H1 (cell line): ENCODE measurements at regions not wholly inside any gene's neighbourhood (a gene's known extent, or its start where the extent isn't known, plus 50 kb on each side); places are given as distances from the start of the nearest gene placed in this dataset.

ENCODE experiments used
- CTCF ChIA-PET: fragments of 300-600 bp; sonication (Branson Sonifier 250); formaldehyde crosslinking; loops from one replicate; lab custom pipeline; 2021; ENCODE audit not compliant: partially characterized antibody; lab: Charles Lee
- POLR2A ChIA-PET: fragments of 300-600 bp; sonication (Branson Sonifier 250); formaldehyde crosslinking; loops from one replicate; lab custom pipeline; 2021; ENCODE audit warnings: inconsistent platforms; ENCODE audit not compliant: partially characterized antibody; lab: Charles Lee
- DNase-seq, 2 experiments: peaks; one replicate each; pipeline versions ENCODE4 v3.0.0 to v3.0.0-alpha.2; 2010 to 2022; ENCODE audit warnings: low spot score in 2 of 2, low read depth in 1 of 2, mixed read lengths in 1 of 2
- FAIRE-seq: peaks from 2 replicates; lab custom pipeline; 2011; peaks lifted over from hg19 to GRCh38; lab: Jason Lieb, UNC
- H2AFZ ChIP-seq: 2 replicates; pipeline ENCODE4 v1.8.1; 2012; ENCODE audit warnings: low read length, inconsistent platforms
- H2AK5ac ChIP-seq: 2 replicates; pipeline ENCODE4 v1.6.1; 2013; ENCODE audit warnings: low read depth, low read length
- H2BK120ac ChIP-seq: replicated peaks from 2 replicates; pipeline ENCODE3; 2013; ENCODE audit warnings: low read depth, low read length, inconsistent platforms
- H2BK12ac ChIP-seq: 2 replicates; pipeline ENCODE4 v1.6.1; 2013; ENCODE audit warnings: low read depth, low read length
- H2BK15ac ChIP-seq: 2 replicates; pipeline ENCODE4 v1.6.1; 2013; ENCODE audit warnings: low read length
- H2BK20ac ChIP-seq: 2 replicates; pipeline ENCODE4 v1.6.1; 2013; ENCODE audit warnings: low read length
- H2BK5ac ChIP-seq: 2 replicates; pipeline ENCODE4 v1.6.1; 2013; ENCODE audit warnings: low read depth, low read length
- H3K14ac ChIP-seq: 2 replicates; pipeline ENCODE4 v1.6.1; 2013; ENCODE audit warnings: inconsistent platforms; ENCODE audit not compliant: insufficient read length
- H3K18ac ChIP-seq: 2 replicates; pipeline ENCODE4 v1.6.1; 2013; ENCODE audit warnings: low read length; ENCODE audit errors: extremely low read depth
- H3K23ac ChIP-seq: 2 replicates; pipeline ENCODE4 v1.6.1; 2013; ENCODE audit warnings: inconsistent platforms; ENCODE audit not compliant: insufficient read length
- H3K23me2 ChIP-seq: 2 replicates; pipeline ENCODE4 v1.6.1; 2013; ENCODE audit warnings: low read depth, low read length
- H3K27ac ChIP-seq: 2 replicates; pipeline ENCODE4 v1.6.1; 2011; ENCODE audit warnings: low read depth, low read length, inconsistent platforms
- H3K27me3 ChIP-seq, 4 experiments: replicated peaks in 1 of 4; 1 replicate in 1 of 4; 2 replicates in 3 of 4; pipeline versions ENCODE4 v1.6.1 to v1.8.1; 2011 to 2013; ENCODE audit warnings: low read length in 3 of 4, mild to moderate bottlenecking in 3 of 4, inconsistent platforms in 2 of 4, mixed read lengths in 2 of 4, moderate library complexity in 1 of 4; ENCODE audit not compliant: control insufficient read depth in 3 of 4, insufficient read depth in 3 of 4; ENCODE audit errors: extremely low read depth in 1 of 4
- H3K36me3 ChIP-seq, 4 experiments: 2 replicates each; pipeline versions ENCODE4 v1.6.1 to v1.8.1; 2011 to 2013; ENCODE audit warnings: mild to moderate bottlenecking in 4 of 4, low read length in 3 of 4, moderate library complexity in 2 of 4, control low read depth in 1 of 4, inconsistent platforms in 1 of 4; ENCODE audit not compliant: insufficient read depth in 4 of 4, control insufficient read depth in 2 of 4
- H3K4ac ChIP-seq: replicated peaks from 2 replicates; pipeline ENCODE3; 2013; ENCODE audit warnings: low read length, low read depth, mixed read lengths, inconsistent platforms; ENCODE audit not compliant: insufficient read length
- H3K4me1 ChIP-seq, 4 experiments: replicated peaks in 1 of 4; 1 replicate in 1 of 4; 2 replicates in 3 of 4; pipeline versions ENCODE4 v1.6.1 to v1.8.1; 2011 to 2013; ENCODE audit warnings: low read length in 3 of 4, inconsistent platforms in 2 of 4, mixed read lengths in 1 of 4; ENCODE audit not compliant: insufficient read depth in 4 of 4, control insufficient read depth in 3 of 4
- H3K4me2 ChIP-seq, 2 experiments: 2 replicates each; pipeline versions ENCODE4 v1.6.1 to v1.8.1; 2011 to 2013; ENCODE audit warnings: low read depth in 2 of 2, low read length in 2 of 2, control low read depth in 1 of 2, inconsistent platforms in 1 of 2, mild to moderate bottlenecking in 1 of 2; ENCODE audit not compliant: insufficient read depth in 1 of 2
- H3K4me3 ChIP-seq, 4 experiments: fragments of 200-600, 300-600 bp in 1 of 4; sonication (generic), shearing (Covaris generic), sonication (Bioruptor Twin) in 1 of 4; 2 replicates each; pipeline versions ENCODE4 v1.5.1 to v1.8.1; 2011 to 2016; ENCODE audit warnings: low read length in 4 of 4, low read depth in 3 of 4, control low read depth in 2 of 4, inconsistent platforms in 2 of 4, mild to moderate bottlenecking in 2 of 4, mixed read lengths in 1 of 4, moderate library complexity in 1 of 4; ENCODE audit not compliant: insufficient read depth in 2 of 4; ENCODE audit errors: extremely low read depth in 1 of 4
- H3K56ac ChIP-seq: replicated peaks from 2 replicates; pipeline ENCODE3; 2013; ENCODE audit warnings: low read depth, mild to moderate bottlenecking, mixed read lengths, low read length, inconsistent platforms; ENCODE audit not compliant: insufficient read length
- H3K79me1 ChIP-seq: 2 replicates; pipeline ENCODE4 v1.6.1; 2013; ENCODE audit warnings: low read depth, low read length, control low read depth
- H3K79me2 ChIP-seq, 2 experiments: 2 replicates each; pipeline versions ENCODE4 v1.6.1 to v1.8.1; 2012 to 2013; ENCODE audit warnings: low read length in 2 of 2, mild to moderate bottlenecking in 2 of 2, inconsistent platforms in 1 of 2; ENCODE audit not compliant: insufficient read depth in 2 of 2, control insufficient read depth in 1 of 2
- H3K9ac ChIP-seq, 4 experiments: replicated peaks in 1 of 4; 1 replicate in 1 of 4; 2 replicates in 3 of 4; pipeline versions ENCODE4 v1.6.1 to v1.8.1; 2011 to 2013; ENCODE audit warnings: low read depth in 3 of 4, low read length in 3 of 4, control low read depth in 2 of 4, mild to moderate bottlenecking in 2 of 4, moderate library complexity in 2 of 4, inconsistent platforms in 1 of 4; ENCODE audit errors: extremely low read depth in 1 of 4
- H3K9me3 ChIP-seq, 2 experiments: 2 replicates each; pipeline versions ENCODE4 v1.6.1 to v1.8.1; 2012 to 2013; ENCODE audit warnings: mild to moderate bottlenecking in 2 of 2, moderate library complexity in 2 of 2, control low read depth in 1 of 2, inconsistent platforms in 1 of 2, low read depth in 1 of 2, low read length in 1 of 2, mixed read lengths in 1 of 2; ENCODE audit not compliant: insufficient read depth in 2 of 2
- H4K20me1 ChIP-seq, 2 experiments: replicated peaks in 1 of 2; 2 replicates each; pipeline versions ENCODE3 to v1.8.1; 2011 to 2013; ENCODE audit warnings: inconsistent platforms in 2 of 2, low read length in 2 of 2, mild to moderate bottlenecking in 1 of 2; ENCODE audit not compliant: insufficient read depth in 2 of 2, control insufficient read depth in 1 of 2
- H4K5ac ChIP-seq: 2 replicates; pipeline ENCODE4 v1.6.1; 2013; ENCODE audit warnings: low read length, low read depth, mixed read lengths, inconsistent platforms; ENCODE audit not compliant: insufficient read length
- H4K8ac ChIP-seq: 2 replicates; pipeline ENCODE4 v1.8.0; 2013; ENCODE audit warnings: mild to moderate bottlenecking, moderate library complexity, low read length, inconsistent platforms; ENCODE audit not compliant: insufficient read depth; ENCODE audit errors: extremely low read depth
- H4K91ac ChIP-seq: replicated peaks from 2 replicates; pipeline ENCODE3; 2013; ENCODE audit warnings: low read length, mixed read lengths, inconsistent platforms; ENCODE audit not compliant: insufficient read length
- ASH2L ChIP-seq: fragments of 200-600, 300-600 bp; sonication (generic); IDR thresholded peaks from one replicate; pipeline ENCODE4 v1.7.1; 2017; ENCODE audit warnings: low read length
- BRCA1 ChIP-seq: IDR thresholded peaks from 2 replicates; pipeline ENCODE4 v1.6.1; 2012; ENCODE audit warnings: low read depth, low read length, improper control_type of control experiment
- CREB1 ChIP-seq: IDR thresholded peaks from 2 replicates; pipeline ENCODE4 v1.6.1; 2012; ENCODE audit warnings: inconsistent platforms
- FOSL1 ChIP-seq: IDR thresholded peaks from 2 replicates; pipeline ENCODE4 v1.6.1; 2011; ENCODE audit warnings: mild to moderate bottlenecking, low read depth, low read length, moderate library complexity; ENCODE audit not compliant: insufficient read depth
- HDAC6 ChIP-seq: IDR thresholded peaks from one replicate; pipeline ENCODE4 v1.7.1; 2012; ENCODE audit warnings: low read depth, mild to moderate bottlenecking, inconsistent platforms, low read length, moderate library complexity
- MAFK ChIP-seq: IDR thresholded peaks from 2 replicates; pipeline ENCODE4 v1.6.1; 2012; ENCODE audit warnings: low read depth, mild to moderate bottlenecking, improper control_type of control experiment, low read length
- MAX ChIP-seq: IDR thresholded peaks from 2 replicates; pipeline ENCODE4 v1.6.1; 2012; ENCODE audit warnings: inconsistent platforms
- NRF1 ChIP-seq: IDR thresholded peaks from 2 replicates; pipeline ENCODE4 v1.6.1; 2011; ENCODE audit warnings: mild to moderate bottlenecking, low read depth, low read length, improper control_type of control experiment
- RAD21 ChIP-seq, 2 experiments: IDR thresholded peaks in 1 of 2; conservative IDR thresholded peaks in 1 of 2; 2 replicates each; pipeline ENCODE4 v1.6.1; 2011; ENCODE audit warnings: low read depth in 2 of 2, low read length in 2 of 2, improper control_type of control experiment in 1 of 2, inconsistent platforms in 1 of 2, mild to moderate bottlenecking in 1 of 2, moderate library complexity in 1 of 2
- RNF2 ChIP-seq: fragments of 200-900, 300-1000 bp; sonication (generic); IDR thresholded peaks from 2 replicates; pipeline ENCODE4 v1.7.1; 2016; ENCODE audit warnings: borderline replicate concordance, low read depth, mild to moderate bottlenecking, antibody characterized with exemption, low read length; ENCODE audit not compliant: poor library complexity, severe bottlenecking; ENCODE audit errors: missing control alignments
- SUZ12 ChIP-seq: fragments of 200-600 bp; sonication (generic); IDR thresholded peaks from 2 replicates; pipeline ENCODE4 v1.6.1; 2012; ENCODE audit warnings: mild to moderate bottlenecking, inconsistent platforms, low read length, moderate library complexity, mixed read lengths
- ZNF274 ChIP-seq: IDR thresholded peaks from 2 replicates; pipeline ENCODE4 v1.7.0; 2012; ENCODE audit warnings: low read length, borderline replicate concordance; ENCODE audit errors: extremely low read depth
- WGBS, 2 experiments: shearing (Covaris generic) in 1 of 2; methylation state at CpG; one replicate each; pipeline versions ENCODE4 v1.1.6 to v1.1.7; 2013 to 2015; ENCODE audit warnings: low lambda C conversion rate in 2 of 2, mixed read lengths in 2 of 2, inconsistent platforms in 1 of 2, low coverage in 1 of 2, missing lambda C conversion rate in 1 of 2; ENCODE audit not compliant: insufficient replicate concordance in 2 of 2, insufficient coverage in 1 of 2, insufficient read length in 1 of 2; ENCODE audit errors: extremely low coverage in 1 of 2, missing lambda C conversion rate in 1 of 2; 5-methylcytosine and 5-hydroxymethylcytosine counted together

- Histone ChIP-seq H3K4me3 (no peak overlapping the region), H3K4ac (no peak overlapping the region), H4K91ac (no peak overlapping the region), H3K27me3 (no peaks in the 10 kb centered on the region), H3K18ac (no peak overlapping the region), H3K27ac (no peak overlapping the region), H3K79me2 (no peaks in the 10 kb centered on the region), H2BK12ac (no peak overlapping the region), H3K56ac (no peak overlapping the region), H4K8ac (no peak overlapping the region), H3K79me1 (no peaks in the 10 kb centered on the region), H2AK5ac (no peak overlapping the region), H2BK15ac (no peak overlapping the region), H4K20me1 (no peaks in the 10 kb centered on the region), H3K14ac (no peak overlapping the region), H2AFZ (no peak overlapping the region), H3K4me1 (no peaks in the 10 kb centered on the region), H2BK20ac (no peak overlapping the region), H2BK5ac (no peak overlapping the region), H2BK120ac (no peak overlapping the region), H3K4me2 (no peak overlapping the region), H3K23me2 (no peaks in the 10 kb centered on the region), H3K9ac (no peak overlapping the region), H3K36me3 (peaks cover 0 to 3% (median 0%) of the 10 kb centered on the region in 4 experiments; a peak in 1 of 8 replicates), H3K23ac (no peak overlapping the region), H3K9me3 (peaks cover 9 to 11% of the 10 kb centered on the region in 2 experiments; a peak in 3 of 4 replicates), H4K5ac (no peak overlapping the region)
- no peak for DNase-seq
- 88% methylated on average over 2 of the region's 2 CpGs; no CpG with 5 or more reads in 1 of the 2 experiments for WGBS, 2 experiments
- ChIA-PET CTCF (interaction anchor here (0.6 to 3.8 kb wide), 17 partner anchors 10 to 348 kb away, joined by 3 to 29 read pairs (median 4); no protein-coding TSS in a partner anchor), POLR2A (no interaction called here)
- FAIRE-seq, result no peak
- TF ChIP-seq BRCA1 (no peak), FOSL1 (no peak), ZNF274 (no peak), RNF2 (no peak), SUZ12 (no peak), MAFK (no peak), RAD21 (IDR thresholded peaks at IDR 0.05 in 1 of 2, conservative IDR thresholded peaks at IDR 0.05 in 1 of 2; ENCODE audit: low read depth in 2 of 2, low read length in 2 of 2) (no peak), HDAC6 (no peak), NRF1 (no peak), MAX (no peak), CREB1 (no peak), ASH2L (no peak)
Observed at GRCh38 chr12:22122359-22122758, 76.3 kb downstream of the CMAS start.
